22Rv1 (cell line): ENCODE measurements at regions not wholly inside any gene's neighbourhood (a gene's known extent, or its start where the extent isn't known, plus 50 kb on each side); places are given as distances from the start of the nearest gene placed in this dataset.

Source experiments
- ZFX ChIP-seq: fragments of 450-650 bp; IDR thresholded peaks from 2 replicates; pipeline ENCODE4 v1.6.1; 2017; ENCODE audit warnings: antibody characterized with exemption, borderline replicate concordance
- TF ChIP-seq, protein P1 (sequence below): fragments of 450-650 bp; IDR thresholded peaks from 2 replicates; pipeline ENCODE4 v1.5.1; 2017; ENCODE audit warnings: mild to moderate bottlenecking

GRCh38 chr2:47265158-47265557, 88.8 kb upstream of the CALM2 start:
- TF ChIP-seq, protein P1, sequence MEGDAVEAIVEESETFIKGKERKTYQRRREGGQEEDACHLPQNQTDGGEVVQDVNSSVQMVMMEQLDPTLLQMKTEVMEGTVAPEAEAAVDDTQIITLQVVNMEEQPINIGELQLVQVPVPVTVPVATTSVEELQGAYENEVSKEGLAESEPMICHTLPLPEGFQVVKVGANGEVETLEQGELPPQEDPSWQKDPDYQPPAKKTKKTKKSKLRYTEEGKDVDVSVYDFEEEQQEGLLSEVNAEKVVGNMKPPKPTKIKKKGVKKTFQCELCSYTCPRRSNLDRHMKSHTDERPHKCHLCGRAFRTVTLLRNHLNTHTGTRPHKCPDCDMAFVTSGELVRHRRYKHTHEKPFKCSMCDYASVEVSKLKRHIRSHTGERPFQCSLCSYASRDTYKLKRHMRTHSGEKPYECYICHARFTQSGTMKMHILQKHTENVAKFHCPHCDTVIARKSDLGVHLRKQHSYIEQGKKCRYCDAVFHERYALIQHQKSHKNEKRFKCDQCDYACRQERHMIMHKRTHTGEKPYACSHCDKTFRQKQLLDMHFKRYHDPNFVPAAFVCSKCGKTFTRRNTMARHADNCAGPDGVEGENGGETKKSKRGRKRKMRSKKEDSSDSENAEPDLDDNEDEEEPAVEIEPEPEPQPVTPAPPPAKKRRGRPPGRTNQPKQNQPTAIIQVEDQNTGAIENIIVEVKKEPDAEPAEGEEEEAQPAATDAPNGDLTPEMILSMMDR, result no peak
- TF ChIP-seq ZFX, result no peak
